Activated effector memory CD4-positive, alpha-beta T cell treated with Interleukin-2 at 50 U/mL for 16 hours (primary cell): ENCODE measurements at regions not wholly inside any gene's neighbourhood (a gene's known extent, or its start where the extent isn't known, plus 50 kb on each side); places are given as distances from the start of the nearest gene placed in this dataset.
"Not testable (repeated sequence)": the region's sequence is repeated elsewhere in the genome, so short reads cannot be mapped to it uniquely, and the experiment has no call there.

ENCODE experiments used
- DNase-seq: peaks from one replicate; pipeline ENCODE4 v3.0.0-alpha.2; 2020

GRCh38 chr2:59756150-59756549 is 797.3 kb downstream of the BCL11A start:
- DNase-seq, result no peak

DNA sequence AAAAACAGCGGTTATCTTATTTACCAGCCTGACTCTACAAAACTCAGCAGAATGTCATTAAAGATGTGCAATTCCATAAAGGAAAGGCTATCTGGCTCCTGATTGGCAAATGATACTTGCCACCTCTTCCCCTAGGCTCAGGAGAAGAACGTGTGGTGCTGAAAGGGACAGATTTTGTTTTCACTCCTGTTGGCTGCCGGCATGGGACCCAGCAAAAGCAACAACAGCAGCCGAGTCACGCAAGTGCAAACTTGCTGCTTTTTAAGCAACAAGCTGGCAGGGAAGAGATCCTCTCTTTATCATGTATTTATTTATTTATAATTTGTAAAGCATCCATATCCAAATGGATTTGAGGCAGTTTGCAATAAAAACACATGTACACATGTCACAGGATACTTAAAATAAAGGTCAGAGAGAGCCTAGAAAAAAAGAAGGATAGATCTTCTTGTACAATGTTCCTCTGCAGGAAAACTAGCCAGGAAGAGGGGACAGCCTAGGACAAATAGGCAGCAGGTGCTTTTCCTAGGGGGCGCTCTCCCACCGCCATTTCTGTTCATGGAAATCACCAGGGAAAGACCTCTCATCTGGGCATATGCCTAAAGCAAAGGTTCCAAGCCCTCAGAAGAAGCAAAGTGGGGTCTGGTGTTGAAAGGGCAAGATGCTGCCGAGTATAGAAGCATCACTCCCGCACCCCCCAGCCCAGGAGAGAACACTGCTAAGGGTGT is 799.3 kb downstream of the BCL11A start:
- no peak for DNase-seq

- DNase-seq, result no peak
Measured at GRCh38 chr2:59752512-59752911, 800.9 kb downstream of the BCL11A start.

GRCh38 chr2:59752071-59752470 is 801.4 kb downstream of the BCL11A start:
- no peak for DNase-seq

GRCh38 chr2:59751214-59751613 is 802.2 kb downstream of the BCL11A start:
- not testable (repeated sequence) for DNase-seq

- DNase-seq, result no peak
Measured at GRCh38 chr2:59746291-59746690, 807.2 kb downstream of the BCL11A start.

- DNase-seq, result no peak
Measured at GRCh38 chr2:59745085-59745484, 808.4 kb downstream of the BCL11A start.

- no peak for DNase-seq
Measured at GRCh38 chr2:59744436-59744835, 809.0 kb downstream of the BCL11A start.

- no peak for DNase-seq
Measured at GRCh38 chr2:59741840-59742239, 811.6 kb downstream of the BCL11A start.

DNA sequence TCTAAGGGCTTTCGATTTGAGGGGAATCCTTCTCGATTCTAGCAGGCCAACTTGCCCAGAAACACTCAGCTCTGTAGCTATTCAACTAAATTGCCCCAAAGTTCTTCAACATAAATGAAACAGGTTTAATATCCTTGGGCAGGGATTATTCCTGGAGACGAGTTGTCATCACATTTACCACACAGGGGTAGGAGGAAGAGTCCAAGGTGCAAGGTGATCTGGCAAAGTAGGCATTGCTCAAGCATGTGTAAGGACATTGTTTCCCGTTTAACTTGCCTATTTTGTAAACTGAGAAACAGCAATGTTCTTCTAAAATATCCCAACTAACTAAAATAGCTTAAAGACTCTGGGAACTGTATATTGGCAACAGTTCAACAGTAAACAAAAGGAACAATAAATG is 814.3 kb downstream of the BCL11A start:
- DNase-seq, result no peak

DNA sequence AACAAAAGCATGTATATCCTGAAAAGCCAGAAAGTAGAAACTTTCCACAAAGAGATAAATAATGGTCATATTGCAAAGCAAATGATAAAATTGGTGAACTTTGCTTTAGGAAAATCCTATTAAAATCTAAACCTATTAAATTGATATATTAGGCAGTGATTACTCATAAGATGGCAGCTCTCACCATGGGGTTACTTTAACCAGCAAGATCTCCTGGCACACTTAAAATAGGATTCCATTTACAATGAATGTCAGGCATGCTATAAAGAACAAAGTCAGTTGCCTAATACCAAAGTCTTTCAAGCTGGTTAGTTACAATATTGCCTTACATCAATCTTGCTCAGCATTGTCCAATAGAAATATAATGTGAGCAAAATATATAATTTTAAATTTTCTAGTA is 816.2 kb downstream of the BCL11A start:
- no peak for DNase-seq

DNA sequence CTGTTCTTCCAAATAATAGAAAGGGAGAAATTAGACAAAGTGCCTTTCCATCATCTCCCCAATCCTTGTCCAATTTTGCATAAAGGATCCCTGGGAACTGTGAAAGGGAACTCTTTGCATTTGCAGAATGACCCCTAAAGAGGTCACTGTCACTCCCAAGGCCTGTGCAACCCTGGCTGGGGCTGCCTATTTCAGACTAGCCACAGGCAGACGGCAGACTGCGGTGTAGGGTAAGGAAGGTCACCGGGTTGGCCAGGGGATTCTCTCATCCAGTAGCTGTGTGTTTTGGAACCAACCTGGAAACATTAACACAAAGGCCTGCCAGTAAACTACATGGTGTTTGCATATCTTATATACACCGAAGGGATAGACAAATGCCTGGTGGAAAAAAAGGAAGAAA is 818.7 kb downstream of the BCL11A start:
- DNase-seq, result no peak

- DNase-seq, result no peak
Measured at GRCh38 chr2:59733970-59734369, 819.5 kb downstream of the BCL11A start.

- no peak for DNase-seq
Measured at GRCh38 chr2:59733567-59733930, 819.9 kb downstream of the BCL11A start.

GRCh38 chr2:59732871-59733566 is 820.4 kb downstream of the BCL11A start:
- DNase-seq, result no peak

- DNase-seq, result no peak
Measured at GRCh38 chr2:59727121-59727590, 826.3 kb downstream of the BCL11A start.

DNA sequence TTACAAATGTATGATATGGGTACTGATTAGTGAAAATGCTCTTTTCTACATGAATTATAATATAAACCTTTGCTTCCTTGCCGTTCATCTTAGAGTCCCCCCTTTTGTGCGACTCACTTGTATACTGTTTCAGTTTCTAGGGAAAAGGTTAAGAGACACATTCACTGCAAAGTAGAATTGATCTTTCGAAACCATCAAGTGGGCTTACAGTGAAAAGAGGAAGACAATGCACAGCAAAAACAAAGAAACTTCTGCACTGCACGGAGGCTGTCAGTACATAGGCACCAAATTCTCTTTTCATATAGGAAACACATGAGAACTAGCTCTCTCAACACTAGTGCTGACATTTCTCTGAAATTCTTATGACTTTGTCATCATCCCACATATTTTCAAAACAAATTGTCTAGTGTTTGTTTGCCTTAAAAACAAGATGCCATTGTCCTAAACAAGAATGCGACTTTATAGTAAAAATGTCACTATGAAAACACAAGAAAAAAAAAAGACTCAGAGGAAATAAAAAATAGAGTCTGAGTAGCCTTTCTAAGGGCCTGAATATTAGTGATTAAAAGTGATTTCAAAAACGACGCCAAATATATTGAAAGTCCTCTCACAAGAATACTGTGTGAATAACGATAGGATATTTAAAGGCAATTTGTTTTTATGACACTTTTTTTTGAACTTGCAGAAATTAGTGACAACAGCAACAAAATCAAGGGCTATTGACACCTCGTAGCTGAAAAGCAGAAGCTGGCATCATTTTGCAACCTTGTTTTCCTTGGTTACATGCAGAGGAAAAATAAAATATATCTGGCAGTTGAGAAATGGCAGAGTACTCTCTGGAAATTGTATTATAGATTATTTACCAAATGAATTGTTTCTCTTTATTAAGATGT is 827.0 kb downstream of the BCL11A start:
- no peak for DNase-seq

- no peak for DNase-seq
Measured at GRCh38 chr2:59724746-59725145, 828.7 kb downstream of the BCL11A start.

DNA sequence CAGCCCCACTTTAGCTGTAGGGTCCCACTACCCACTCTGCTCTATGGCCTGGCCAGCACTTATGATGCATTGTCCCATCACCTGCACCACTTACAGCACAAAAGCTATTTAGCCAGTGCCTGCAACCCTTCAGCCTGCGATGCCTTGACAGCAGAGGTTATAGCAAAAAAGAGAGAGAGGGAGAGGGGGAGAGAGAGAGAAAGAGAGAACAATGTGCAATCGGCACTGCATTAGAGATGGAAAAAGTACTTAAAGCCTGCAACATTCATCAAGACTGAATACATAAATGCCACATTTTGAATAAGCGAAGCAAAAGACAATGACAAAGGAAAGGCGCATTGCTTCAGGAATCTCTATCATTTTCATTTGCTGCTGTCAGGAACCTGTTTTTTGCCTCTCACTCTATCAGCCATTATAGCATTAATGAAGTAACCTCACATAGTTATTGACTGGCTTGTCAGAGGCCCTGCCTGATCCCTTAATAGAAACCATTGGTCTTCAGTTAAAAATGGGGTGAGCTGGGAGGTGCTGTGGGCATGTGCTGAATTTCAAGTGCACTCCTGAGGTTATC is 833.1 kb downstream of the BCL11A start:
- no peak for DNase-seq

DNA sequence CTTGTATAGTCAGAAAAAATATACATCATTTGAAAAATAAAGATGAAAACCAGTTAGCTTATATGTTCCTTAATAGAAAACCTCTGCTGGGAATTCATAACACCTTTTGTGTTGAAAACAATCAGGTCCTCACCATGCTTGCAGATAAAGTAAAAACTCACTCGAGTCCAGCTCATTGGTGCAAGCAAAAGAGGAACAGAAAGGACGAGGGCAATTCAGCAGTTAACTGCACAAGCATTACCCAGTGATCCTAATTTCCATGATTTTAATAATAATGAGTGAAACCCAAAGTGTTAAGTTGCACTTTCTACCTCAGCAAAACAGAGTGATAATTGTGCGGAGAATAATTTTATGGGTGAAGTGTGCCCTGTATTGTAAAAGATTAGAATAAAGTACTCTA is 839.9 kb downstream of the BCL11A start:
- no peak for DNase-seq

DNA sequence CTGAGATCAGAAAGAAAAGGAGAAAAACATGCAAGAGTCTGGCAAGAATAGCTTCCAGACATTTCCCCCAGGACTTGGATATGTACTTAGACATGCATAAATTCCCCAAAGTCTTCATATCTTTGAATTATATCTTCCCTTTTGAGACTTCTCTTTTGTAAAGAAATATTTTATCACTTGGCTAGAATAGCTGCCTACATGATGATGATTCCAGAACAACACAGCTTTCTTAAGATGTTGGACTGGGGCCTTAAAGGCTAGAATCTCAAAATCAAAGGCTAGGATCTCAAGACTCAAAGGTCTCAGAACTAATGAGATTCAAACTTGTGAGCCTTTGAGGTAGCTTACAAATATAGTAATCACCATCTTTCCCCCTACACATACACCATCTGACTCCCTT is 842.3 kb downstream of the BCL11A start:
- DNase-seq, result no peak

GRCh38 chr2:59706729-59707128 is 846.7 kb downstream of the BCL11A start:
- DNase-seq, result no peak

- no peak for DNase-seq
Measured at GRCh38 chr2:59703796-59704195, 849.7 kb downstream of the BCL11A start.
